ENCODE measurements at regions not wholly inside any gene's neighbourhood (a gene's known extent, or its start where the extent isn't known, plus 50 kb on each side); places are given as distances from the start of the nearest gene placed in this dataset.
"Not testable (repeated sequence)": the region's sequence is repeated elsewhere in the genome, so short reads cannot be mapped to it uniquely, and the experiment has no call there.

DNA sequence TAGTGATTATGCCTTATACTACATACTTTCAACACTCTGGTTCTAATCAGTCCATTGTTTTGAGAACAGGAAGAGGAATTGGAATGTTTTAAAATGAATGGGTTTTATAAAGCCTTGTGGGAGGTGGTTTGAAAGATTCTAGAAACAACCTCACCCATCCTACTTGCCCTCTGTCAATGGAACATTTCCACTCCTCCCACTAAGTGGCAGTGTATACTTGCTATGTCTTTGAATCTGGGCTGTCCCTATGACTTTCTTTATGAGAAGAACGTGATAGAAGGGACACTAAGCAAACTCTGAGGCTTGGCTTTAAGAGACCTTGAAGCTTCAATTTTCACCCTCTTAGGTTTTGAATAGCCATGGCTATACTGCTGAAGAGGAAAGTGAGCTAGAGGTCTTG lies 611.2 kb downstream of the PPP4R3C start:
- no peak for DNase-seq

DNA sequence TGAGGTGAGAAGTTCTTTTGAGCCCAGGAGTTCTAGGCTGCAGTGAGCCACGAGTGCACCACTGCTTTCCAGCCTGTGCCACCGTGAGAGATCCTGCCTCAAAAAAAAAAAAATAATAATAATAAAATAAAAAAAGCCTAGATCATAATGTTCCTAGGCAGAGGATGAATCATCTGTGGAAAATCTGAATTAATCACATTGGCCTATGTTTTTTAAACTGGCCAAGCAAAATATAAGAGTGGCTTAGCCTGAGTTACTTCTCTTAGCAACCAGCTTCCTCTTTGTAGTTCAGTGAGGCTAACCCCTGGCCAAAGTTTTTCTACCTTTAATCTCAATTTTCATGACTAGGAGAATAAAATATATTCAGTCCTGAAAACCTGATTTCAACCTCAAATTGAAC lies 614.6 kb downstream of the PPP4R3C start:
- DNase-seq, result no peak

DNA sequence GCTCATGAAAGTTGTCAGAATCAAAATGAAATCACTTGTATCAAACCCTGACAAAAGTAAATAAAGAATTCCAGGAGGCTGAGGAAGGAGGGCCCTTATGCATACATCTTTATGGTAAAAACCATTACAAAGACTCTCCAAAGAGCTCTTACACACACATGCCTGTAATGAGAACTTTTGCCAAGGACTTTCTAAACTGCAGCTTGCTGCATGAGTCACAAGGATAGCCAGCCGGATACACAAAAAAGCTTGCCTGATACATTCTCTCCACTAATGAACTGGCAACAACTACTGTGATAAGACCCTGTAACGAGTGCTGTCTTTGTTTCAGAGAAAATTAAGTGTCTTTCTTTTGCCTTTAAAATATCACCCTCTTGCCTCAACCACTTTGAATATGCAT lies 618.1 kb downstream of the PPP4R3C start:
- no peak for DNase-seq

DNA sequence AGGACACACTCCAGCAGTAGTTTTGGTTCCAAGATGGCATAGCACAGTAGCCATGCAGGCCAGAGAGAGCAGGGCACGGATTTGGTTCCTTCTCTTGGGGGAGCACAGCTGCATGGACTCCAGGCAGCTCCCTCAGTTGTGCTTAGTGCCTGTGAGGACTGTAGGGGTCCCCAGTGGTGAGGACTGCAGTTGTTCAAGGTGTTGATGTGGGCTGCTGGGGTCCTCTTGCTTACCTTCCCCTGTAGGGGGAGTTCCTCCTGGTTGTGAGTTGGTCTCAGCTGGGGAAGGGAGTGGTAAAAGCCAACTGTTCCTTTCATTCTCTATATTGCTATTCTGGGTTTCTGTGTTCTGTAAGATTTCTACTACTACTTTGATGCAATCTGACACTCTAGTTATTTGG lies 606.5 kb downstream of the MAGEB5 start:
- no peak for DNase-seq

DNA sequence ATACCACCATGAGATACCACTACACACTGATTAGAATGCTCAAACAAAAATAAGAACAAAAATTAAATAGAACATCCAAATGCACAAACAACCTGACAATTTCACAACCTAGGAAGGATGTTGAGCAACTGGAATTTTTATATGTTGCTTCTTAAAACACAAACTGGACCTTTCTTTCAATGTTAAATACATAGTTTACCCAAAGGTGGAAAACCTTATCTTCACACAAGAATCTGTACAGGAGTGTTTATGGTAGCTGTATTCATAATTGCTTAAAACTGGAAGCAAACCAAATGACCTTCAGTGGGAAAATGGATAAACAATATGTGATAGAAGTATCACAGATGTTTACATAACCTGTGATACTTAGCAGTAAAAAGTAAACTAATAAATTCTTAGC lies 573.8 kb downstream of the MAGEB5 start:
- no peak for DNase-seq

DNA sequence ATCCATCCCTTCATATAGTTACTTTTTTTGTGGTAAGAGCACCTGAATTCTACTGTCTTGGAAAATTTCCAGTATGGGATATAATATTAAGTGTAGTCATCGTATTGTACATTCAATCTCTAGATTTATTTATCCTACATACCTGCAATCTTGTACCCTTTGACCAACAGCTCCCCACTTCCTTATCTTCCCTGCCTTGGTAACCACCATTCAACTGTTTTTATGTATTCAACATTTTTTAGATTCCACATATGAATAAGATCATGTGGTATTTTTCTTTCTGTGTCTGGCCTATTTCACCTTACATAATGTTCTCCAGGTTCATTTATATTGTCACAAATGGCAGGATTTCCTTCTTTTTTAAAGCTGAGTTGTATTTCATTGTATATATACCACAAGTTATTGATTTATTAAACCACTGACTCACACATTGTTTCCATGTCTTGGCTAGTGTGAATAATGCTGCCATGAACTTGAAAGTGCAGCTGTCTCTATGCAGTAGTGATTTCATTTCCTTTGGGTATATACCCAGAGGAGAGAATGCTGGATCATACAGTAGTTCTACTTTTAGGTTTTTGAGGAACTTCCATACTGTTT lies 572.5 kb downstream of the MAGEB5 start:
- DNase-seq, result no peak

DNA sequence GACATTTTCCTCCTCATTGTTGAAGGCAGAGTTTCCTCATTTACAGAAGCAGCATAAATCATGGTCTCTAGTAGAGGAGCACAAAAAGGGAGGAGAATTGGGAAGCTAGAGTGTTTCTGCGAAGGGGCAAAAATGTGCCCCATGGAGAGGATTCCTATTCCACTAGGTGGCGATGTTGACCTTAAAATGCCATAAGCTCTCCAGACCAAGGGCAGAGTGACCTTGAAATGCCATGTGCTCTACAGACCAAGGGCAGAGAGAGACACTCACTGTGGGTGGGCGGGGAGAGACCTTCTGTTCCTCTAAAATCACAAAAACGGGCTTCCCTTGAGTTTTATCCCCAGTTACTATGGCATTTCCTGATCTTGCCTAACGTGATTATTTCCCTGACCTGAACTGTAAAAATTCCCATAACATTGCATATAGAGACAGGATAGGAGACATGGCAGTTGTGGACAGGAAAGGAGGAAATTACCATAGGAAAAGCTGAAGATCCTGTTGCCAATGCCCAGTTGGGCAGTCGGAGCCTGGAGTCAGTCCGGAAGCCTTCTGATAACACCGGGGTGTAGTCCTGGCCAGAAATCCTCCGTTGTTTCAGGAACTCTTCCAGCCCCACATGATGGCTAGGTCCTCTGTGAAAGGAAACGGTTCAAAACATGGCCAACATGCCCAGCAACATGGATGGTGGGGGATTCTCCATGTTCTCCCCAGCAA lies 567.7 kb downstream of the MAGEB5 start:
- peak; percentile 51 for DNase-seq

DNA sequence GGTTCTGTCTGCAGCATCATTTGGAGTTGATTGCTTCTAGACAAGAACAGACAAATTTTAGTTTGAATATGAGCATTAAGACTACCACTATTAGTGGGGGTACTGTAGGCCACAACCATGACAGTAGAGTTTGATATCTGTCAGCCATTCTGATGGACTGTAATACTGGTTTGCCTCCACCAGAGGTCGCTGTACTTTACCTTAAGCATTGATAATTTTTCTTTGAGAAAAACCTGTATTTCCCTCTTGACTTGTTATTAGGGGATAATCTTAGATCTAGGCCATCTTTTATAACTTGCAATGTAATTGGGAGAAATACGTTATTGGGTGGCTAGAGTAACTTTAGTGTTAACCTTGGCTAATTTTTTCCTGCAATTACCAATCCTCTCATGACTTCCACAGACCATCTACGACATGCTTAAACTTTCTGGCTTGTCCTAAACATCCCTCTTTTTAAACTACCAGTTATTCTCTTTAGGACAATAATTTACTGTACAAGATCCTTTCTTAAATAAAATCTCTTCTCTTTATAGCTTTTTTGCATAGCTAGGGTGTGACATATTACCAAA lies 562.4 kb downstream of the MAGEB5 start:
- no peak for DNase-seq

DNA sequence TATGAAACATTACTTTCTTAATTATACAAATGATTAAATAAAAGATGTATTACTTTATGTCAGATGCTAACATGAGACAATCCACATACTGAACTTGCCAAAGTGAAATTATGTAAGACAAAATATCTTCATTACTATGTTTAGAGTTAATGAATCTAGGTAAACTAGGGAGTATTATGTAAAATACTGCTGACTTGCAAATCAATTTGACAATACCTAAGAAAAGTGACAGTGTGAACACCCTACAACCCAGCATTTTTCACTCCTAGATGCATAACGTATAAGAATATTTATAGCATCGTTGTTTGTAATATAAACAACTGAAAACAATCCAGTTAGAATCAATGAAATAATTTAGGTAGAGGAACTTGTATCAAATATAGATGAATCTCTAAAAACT lies 546.3 kb downstream of the MAGEB5 start:
- no peak for DNase-seq

DNA sequence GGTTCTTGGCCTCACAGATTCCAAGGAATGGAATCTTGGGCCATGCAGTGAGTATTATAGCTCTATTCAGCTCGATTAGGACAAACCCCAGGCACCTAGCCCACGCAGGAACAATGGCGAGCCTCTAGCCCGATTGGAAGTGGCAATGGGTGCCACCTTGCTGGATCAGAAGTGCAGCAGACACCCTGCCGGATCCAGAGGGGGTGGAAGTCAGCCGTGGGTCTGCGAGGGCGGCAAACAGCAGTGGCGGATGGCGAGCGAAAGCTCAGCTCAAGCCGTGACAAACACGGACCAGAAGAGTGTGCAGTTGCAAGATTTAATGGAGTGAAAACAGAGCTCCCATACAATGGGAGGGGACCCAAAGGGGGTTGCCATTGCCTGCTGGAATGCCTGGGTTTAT lies 539.8 kb downstream of the MAGEB5 start:
- not testable (repeated sequence) for DNase-seq

DNA sequence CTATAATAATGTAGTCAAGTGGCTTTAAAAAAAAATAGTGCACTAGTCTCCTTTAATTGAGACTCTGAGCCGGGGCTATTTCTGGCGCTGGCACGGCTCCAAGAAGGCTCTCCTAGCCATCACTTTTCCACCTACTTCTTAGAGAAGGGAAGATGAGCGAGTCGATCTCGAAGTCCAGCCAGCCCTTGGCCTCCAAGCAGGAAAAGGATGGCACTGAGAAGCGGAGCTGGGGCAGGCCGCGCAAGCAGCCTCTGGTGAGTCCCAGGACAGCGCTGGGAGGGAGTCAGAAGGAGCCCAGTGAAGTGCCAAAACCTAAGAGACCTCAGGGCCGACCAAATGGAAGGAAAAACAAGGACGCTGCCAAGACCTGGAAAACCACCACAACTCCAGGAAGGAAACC lies 531.9 kb downstream of the MAGEB5 start:
- DNase-seq, result no peak

DNA sequence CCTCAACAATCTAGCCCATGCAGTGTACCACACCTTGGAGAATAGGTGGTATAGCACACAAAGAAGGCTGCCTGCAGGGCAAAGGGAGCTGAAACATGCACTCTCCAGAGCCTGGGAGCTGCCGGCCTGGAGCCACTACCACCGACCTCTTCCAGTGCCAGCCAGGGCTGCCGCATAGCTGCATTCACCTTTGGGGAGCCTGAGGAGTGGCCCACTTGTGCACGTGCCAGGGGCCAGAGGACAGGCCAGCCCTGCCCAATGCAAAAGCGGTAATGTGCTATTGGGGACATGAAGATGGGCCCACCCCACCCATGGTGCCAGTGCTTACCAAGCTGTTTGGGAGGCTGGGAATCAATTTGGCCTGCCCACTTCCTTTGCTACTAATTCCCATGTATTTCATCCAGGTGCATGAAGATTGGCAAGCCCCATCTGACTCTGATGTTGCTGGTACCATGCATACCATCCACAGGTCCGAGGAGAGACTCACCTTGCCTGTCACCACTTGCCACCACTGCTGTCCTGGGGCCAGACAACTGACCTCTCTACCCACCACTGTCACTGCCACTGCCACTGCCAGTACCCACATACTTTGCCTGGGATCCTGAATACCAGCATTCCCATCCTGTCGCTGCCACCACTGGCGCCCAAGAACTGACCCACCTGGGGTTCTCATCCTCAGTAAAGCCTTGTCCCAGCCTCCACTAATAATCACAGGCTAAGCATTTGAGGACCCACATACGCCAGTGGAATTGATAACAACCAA lies 506.9 kb downstream of the MAGEB5 start:
- DNase-seq, result no peak

DNA sequence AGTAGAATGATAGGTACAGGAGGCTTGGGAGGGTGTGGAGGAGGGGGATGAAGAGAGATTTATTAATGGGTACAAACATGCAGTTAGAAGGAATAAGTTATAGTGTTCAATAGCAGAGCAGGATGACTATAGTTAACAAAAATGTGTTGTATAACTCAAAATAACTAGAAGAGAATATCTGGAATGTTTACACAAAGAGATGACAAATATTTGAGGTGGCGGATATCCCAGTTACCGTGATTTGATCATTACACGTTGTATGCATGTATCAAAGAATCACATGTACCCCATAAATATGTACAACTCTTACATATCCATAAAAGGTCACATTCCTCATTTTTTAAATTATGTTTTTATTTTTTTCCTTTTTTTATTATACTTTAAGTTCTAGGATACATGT lies 456.6 kb downstream of the MAGEB5 start:
- no peak for DNase-seq

DNA sequence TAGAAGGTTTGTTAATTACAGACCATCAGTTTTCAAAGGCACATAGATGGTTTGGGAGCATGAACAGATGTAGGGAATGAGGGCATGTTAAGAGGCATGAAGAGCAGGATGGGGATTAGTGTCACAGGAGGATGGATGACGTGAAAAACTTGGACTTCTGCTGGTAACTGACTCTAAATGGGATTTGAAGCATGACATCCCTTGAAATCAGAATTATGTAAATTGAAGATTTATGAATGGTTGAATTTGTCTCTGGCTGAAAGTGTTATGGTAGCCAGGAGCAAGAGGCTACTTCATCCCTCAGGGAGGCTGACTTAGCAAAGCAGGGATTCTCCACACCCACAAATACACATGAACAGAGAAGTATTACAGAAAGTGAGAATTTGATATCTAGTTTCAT lies 454.6 kb downstream of the MAGEB5 start:
- DNase-seq, result no peak

DNA sequence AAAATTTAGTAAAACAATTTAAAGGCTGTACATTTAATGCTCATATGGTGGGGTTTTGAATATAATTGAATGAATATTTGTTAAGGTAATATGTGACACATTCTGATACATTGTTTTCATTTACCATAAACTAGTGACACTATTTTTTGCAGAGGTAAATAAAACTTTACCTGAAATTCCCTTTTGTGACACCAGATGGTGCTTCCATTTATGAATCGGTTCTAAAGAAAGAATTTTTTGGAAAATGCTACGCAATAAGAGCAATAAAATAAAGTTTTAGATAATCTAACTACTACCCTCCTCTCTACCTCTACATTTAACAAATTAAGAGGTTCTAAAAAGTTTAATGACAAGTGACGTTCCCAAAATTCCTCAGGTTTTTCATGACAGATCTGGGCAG lies 448.9 kb downstream of the MAGEB5 start:
- DNase-seq, result no peak

DNA sequence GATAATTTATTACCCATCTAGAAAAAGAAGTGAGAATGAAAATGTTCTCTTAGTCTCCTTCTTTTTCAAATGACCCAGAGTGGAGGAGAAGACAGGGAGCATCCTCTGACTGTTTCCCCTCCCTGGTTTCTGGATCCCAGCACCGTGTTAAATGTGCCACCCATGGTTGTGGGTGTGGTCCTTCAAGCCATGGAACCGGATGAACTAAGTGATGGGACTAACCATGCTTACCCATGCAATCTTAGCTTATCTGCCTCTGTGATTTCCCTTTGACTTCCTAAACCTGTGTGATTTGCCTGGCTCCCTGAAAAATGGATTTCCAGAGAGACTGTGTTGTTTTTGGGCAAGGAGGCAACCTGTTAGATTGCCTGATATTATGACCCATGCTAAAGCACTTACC lies 437.1 kb downstream of the MAGEB5 start:
- DNase-seq, result no peak

DNA sequence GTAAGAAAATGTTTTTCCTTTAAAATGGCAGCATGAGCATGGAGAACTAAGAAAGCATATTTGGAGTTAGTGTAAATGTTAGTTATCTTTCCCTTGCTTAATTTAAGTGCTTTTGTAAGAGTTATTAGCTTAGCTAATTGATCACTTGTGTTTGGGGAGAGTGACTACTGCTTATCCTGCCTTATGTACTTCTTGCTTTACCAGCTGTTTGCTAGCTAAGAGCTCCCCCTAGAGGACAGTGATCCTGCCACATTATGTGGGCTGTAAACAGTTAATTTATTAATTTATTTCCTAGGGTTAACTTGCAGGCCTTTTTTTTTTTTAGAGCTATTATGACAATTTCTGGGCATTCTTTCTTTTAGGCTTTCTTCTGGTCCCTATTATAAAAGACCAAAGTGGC lies 435.8 kb downstream of the MAGEB5 start:
- no peak for DNase-seq

DNA sequence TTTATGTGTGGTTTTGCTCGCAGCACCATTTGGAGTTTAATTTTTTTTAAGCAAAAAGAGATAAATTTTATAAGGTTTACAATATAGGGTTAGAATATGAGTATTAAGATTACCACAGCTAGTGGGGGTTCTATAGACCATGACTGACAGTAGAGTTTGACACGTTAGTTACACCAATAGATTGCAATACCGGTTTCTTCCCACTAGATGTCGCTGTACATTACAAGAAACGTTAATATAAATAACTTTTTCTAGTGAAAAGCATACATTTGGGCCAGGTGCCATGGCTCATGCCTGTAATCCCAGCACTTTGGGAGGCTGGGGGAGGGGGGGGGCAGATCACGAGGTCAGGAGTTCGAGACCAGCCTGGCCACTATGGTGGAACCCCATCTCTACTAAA lies 433.6 kb downstream of the MAGEB5 start:
- no peak for DNase-seq

DNA sequence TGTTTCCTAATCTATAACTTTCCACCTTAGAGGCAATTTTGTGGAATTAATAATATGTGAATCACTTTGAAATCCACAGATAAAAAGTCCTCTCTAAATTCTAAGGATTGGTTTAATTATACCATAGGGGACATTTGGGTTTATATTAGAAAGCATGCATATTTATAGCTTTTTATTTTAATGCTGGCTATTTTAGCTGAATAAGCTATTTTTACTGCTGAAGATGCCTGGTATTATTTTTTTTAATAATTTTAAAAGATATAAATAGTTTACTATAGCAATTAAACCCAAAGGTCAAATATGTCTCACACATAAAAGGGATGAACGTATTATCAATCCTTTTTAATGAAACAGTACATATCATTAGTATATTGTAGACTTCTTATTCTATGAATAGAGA lies 415.4 kb downstream of the MAGEB5 start:
- no peak for DNase-seq

DNA sequence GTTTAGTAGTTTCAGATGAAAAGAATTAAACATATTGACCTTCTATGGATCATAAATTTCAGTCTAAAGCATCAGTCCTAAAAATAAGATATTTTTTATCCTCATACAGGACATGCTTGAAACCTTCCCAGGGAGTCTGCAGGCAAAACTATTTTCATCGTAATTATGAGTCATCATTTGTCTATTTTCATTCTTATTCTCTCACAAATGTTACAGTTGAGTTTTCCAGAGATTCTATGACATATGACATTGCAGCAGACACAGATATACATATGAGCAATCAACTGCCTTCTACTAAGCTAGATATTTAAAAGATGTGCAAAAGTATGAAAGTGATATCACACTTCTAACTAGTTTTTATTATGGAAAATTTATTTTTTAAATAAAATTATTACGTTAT lies 398.0 kb downstream of the MAGEB5 start:
- no peak for DNase-seq

DNA sequence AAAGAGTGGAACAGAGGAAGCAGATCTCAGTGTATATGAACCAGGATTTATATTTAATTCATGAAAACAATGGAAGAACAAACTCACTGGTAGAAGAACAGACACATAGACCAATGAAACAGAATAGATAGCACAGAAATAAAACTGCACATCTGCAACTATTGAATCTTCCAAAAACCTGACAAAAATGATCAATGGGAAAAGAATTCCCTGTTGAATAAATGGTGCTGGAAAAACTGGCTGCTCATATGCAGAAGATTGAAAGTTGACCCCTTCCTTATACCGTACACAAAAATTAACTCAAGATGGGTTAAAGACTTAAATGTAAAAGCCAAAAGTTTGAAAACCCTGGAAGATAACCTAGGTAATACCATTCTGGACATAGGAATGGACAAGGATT lies 391.0 kb downstream of the MAGEB5 start:
- DNase-seq, result no peak

DNA sequence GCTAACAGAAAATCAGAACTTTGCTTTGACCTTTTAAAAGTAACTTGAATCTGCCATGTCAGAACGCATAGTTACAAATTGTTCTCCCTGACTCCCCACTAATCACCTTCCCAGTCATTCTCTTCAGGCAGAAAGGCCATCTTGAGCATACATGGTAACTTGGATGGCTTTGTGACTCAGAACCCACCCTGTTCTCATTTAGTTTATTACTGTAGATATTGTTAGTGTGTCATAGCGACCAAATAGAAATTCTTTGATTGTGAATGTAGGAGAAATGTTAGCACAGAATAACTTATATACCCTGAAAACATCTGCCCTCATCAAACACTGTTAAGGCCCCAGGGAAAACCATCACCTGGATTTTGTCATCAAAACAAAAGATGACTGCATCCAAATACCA lies 382.0 kb downstream of the MAGEB5 start:
- DNase-seq, result peak; percentile 0

DNA sequence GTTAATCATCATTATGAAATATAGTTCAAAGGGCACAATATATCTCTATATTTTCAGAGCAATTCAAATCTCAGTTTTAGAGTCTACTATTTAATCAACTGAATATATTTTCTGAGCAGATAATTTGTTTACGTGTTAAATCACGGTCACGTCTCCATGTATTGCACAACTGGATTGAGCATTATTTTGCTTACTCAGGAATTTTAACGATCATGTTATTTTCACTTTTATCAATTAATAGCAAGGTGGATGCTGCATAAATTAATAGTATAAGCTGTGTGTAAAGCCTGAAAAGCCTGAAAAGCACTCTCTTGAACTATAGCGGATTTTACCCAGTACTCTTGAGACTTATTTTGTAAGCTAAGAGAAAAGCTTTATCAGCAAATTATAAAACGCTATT lies 374.9 kb downstream of the MAGEB5 start:
- no peak for DNase-seq

DNA sequence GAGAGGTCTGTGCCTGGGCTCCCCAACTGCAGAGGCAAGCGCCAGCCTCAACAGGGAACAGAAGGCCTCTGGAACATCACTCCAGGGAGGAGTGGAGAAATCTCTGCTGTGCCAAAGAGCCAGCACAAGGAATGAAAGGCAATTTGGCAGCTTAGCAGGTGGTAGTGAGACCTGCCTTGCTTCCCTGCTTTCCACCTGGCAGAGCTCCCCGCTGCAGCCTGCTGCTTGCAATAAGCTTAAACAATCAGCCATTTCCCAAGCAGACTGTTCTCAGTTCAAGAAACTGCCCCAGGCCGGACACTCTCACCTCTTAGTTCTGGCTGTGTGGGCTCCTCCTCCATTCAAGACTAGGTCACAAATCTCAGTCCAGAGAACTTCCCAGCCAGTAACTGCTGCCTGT lies 370.6 kb downstream of the MAGEB5 start:
- peak; percentile 73 for DNase-seq

Measured in COR-L47 (cell line).